Neural cell (in vitro differentiated cells): ENCODE measurements at regions not wholly inside any gene's neighbourhood (a gene's known extent, or its start where the extent isn't known, plus 50 kb on each side); places are given as distances from the start of the nearest gene placed in this dataset.

Experiments used
- H2AFZ ChIP-seq: fragments of 200-600, 300-800 bp; sonication (generic), shearing (Covaris generic); 2 replicates; pipeline ENCODE4 v1.6.0; 2014; ENCODE audit warnings: low read depth, mild to moderate bottlenecking, antibody characterized with exemption, low read length, moderate library complexity
- H3F3A ChIP-seq: fragments of 200-600 bp; shearing (Covaris generic); 2 replicates; pipeline ENCODE4 v1.6.1; 2016; ENCODE audit warnings: mild to moderate bottlenecking, moderate library complexity, mixed read lengths, antibody characterized with exemption, low read length; ENCODE audit not compliant: insufficient read depth, poor library complexity, severe bottlenecking
- H3K27ac ChIP-seq: fragments of 200-600, 300-800 bp; sonication (generic), shearing (Covaris generic); 2 replicates; pipeline ENCODE4 v1.5.1; 2014; ENCODE audit warnings: mild to moderate bottlenecking, low read length, moderate library complexity
- H3K27me3 ChIP-seq: fragments of 300-800, 200-600 bp; sonication (generic), shearing (Covaris generic); 2 replicates; pipeline ENCODE4 v1.6.0; 2014; ENCODE audit warnings: mild to moderate bottlenecking, low read depth, low read length, moderate library complexity; ENCODE audit not compliant: insufficient read depth
- H3K36me3 ChIP-seq: fragments of 300-800, 200-600 bp; sonication (generic), shearing (Covaris generic); 2 replicates; pipeline ENCODE4 v1.5.1; 2014; ENCODE audit warnings: mild to moderate bottlenecking, antibody characterized with exemption, low read length, moderate library complexity; ENCODE audit not compliant: insufficient read depth
- H3K4me2 ChIP-seq: fragments of 300-800, 200-600 bp; sonication (generic), shearing (Covaris generic); 2 replicates; pipeline ENCODE4 v1.6.0; 2014; ENCODE audit warnings: mild to moderate bottlenecking, low read length
- H3K4me3 ChIP-seq: fragments of 300-800, 200-600 bp; sonication (generic), shearing (Covaris generic); 2 replicates; pipeline ENCODE4 v1.5.1; 2014; ENCODE audit warnings: mild to moderate bottlenecking, low read length, moderate library complexity
- H3K79me2 ChIP-seq: fragments of 200-600 bp; shearing (Covaris generic); replicated peaks from 2 replicates; pipeline ENCODE4 v1.6.0; 2014; ENCODE audit warnings: mild to moderate bottlenecking, low read length, moderate library complexity; ENCODE audit not compliant: insufficient read depth
- H3K9ac ChIP-seq: fragments of 300-800, 200-600 bp; sonication (generic), shearing (Covaris generic); 2 replicates; pipeline ENCODE4 v1.6.1; 2016; ENCODE audit warnings: mild to moderate bottlenecking, low read length, mixed read lengths
- H3K9me2 ChIP-seq: fragments of 200-600 bp; shearing (Covaris generic); 2 replicates; pipeline ENCODE4 v1.6.1; 2016; ENCODE audit warnings: mild to moderate bottlenecking, low read length, mixed read lengths; ENCODE audit not compliant: insufficient read depth
- H3K9me3 ChIP-seq: fragments of 200-600, 300-800 bp; sonication (generic), shearing (Covaris generic); 2 replicates; pipeline ENCODE4 v1.6.1; 2016; ENCODE audit warnings: mild to moderate bottlenecking, mixed run types, low read length, moderate library complexity, mixed read lengths
- H4K20me1 ChIP-seq: fragments of 200-600 bp; shearing (Covaris generic); 2 replicates; pipeline ENCODE4 v1.6.1; 2016; ENCODE audit warnings: mild to moderate bottlenecking, mixed run types; ENCODE audit not compliant: insufficient read depth
- CTCF ChIP-seq: fragments of 450-650 bp; IDR thresholded peaks from 2 replicates; pipeline ENCODE4 v1.5.1; 2014; ENCODE audit warnings: antibody characterized with exemption, mild to moderate bottlenecking, moderate library complexity; ENCODE audit not compliant: poor library complexity, severe bottlenecking
- EP300 ChIP-seq: fragments of 450-650 bp; conservative IDR thresholded peaks from 2 replicates; pipeline ENCODE4 v1.6.1; 2014; ENCODE audit warnings: antibody characterized with exemption, mild to moderate bottlenecking, moderate library complexity; ENCODE audit not compliant: poor library complexity, severe bottlenecking
- EZH2 ChIP-seq: fragments of 200-600, 300-800 bp; shearing (Covaris generic), sonication (generic); IDR thresholded peaks from 2 replicates; pipeline ENCODE4 v1.6.1; 2014; ENCODE audit warnings: antibody characterized with exemption, low read length, borderline replicate concordance, mild to moderate bottlenecking; ENCODE audit not compliant: insufficient read depth, poor library complexity, severe bottlenecking
- MXI1 ChIP-seq: fragments of 450-650 bp; conservative IDR thresholded peaks from 2 replicates; pipeline ENCODE4 v1.6.1; 2014; ENCODE audit warnings: antibody characterized with exemption, mild to moderate bottlenecking; ENCODE audit not compliant: poor library complexity, severe bottlenecking
- POLR2AphosphoS5 ChIP-seq: IDR thresholded peaks from 2 replicates; pipeline ENCODE4 v1.6.1; 2012
- RAD21 ChIP-seq: fragments of 450-650 bp; conservative IDR thresholded peaks from 2 replicates; pipeline ENCODE4 v1.6.1; 2014; ENCODE audit warnings: antibody characterized with exemption, mild to moderate bottlenecking, moderate library complexity
- SMC3 ChIP-seq: fragments of 450-650 bp; conservative IDR thresholded peaks from 2 replicates; pipeline ENCODE4 v1.6.1; 2014; ENCODE audit warnings: antibody characterized with exemption, mild to moderate bottlenecking, moderate library complexity; ENCODE audit not compliant: poor library complexity
- TAF1 ChIP-seq: IDR thresholded peaks from 2 replicates; pipeline ENCODE4 v1.6.1; 2012; ENCODE audit warnings: low read depth
- TF ChIP-seq, protein P1 (sequence below): IDR thresholded peaks from 2 replicates; pipeline ENCODE4 v1.6.1; 2012; ENCODE audit warnings: borderline replicate concordance

GRCh38 chr3:56955492-56956111 is 104.9 kb upstream of the SPATA12 start:
- H3K9me2 ChIP-seq, result no peaks in the 10 kb centered on the region
- TF ChIP-seq SMC3, result no peak
- no peak for TF ChIP-seq EZH2
- no peak for TF ChIP-seq EP300
- no peak for TF ChIP-seq POLR2AphosphoS5
- no peak for TF ChIP-seq MXI1
- no peak for TF ChIP-seq RAD21
- no peak for TF ChIP-seq CTCF
- TF ChIP-seq, protein P1, sequence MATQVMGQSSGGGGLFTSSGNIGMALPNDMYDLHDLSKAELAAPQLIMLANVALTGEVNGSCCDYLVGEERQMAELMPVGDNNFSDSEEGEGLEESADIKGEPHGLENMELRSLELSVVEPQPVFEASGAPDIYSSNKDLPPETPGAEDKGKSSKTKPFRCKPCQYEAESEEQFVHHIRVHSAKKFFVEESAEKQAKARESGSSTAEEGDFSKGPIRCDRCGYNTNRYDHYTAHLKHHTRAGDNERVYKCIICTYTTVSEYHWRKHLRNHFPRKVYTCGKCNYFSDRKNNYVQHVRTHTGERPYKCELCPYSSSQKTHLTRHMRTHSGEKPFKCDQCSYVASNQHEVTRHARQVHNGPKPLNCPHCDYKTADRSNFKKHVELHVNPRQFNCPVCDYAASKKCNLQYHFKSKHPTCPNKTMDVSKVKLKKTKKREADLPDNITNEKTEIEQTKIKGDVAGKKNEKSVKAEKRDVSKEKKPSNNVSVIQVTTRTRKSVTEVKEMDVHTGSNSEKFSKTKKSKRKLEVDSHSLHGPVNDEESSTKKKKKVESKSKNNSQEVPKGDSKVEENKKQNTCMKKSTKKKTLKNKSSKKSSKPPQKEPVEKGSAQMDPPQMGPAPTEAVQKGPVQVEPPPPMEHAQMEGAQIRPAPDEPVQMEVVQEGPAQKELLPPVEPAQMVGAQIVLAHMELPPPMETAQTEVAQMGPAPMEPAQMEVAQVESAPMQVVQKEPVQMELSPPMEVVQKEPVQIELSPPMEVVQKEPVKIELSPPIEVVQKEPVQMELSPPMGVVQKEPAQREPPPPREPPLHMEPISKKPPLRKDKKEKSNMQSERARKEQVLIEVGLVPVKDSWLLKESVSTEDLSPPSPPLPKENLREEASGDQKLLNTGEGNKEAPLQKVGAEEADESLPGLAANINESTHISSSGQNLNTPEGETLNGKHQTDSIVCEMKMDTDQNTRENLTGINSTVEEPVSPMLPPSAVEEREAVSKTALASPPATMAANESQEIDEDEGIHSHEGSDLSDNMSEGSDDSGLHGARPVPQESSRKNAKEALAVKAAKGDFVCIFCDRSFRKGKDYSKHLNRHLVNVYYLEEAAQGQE, result no peak
- H3K27ac ChIP-seq, result no peak overlapping the region
- H4K20me1 ChIP-seq, result no peaks in the 10 kb centered on the region
- H3F3A ChIP-seq, result no peaks in the 10 kb centered on the region
- no peaks in the 10 kb centered on the region for H3K36me3 ChIP-seq
- no peaks in the 10 kb centered on the region for H3K27me3 ChIP-seq
- no peak overlapping the region for H3K4me2 ChIP-seq
- H3K9ac ChIP-seq, result no peak overlapping the region
- no peaks in the 10 kb centered on the region for H3K79me2 ChIP-seq
- no peak overlapping the region for H3K4me3 ChIP-seq
- H2AFZ ChIP-seq, result no peak overlapping the region
- no peaks in the 10 kb centered on the region for H3K9me3 ChIP-seq

GRCh38 chr3:56954125-56954524 is 106.3 kb upstream of the SPATA12 start:
- H3K9me2 ChIP-seq, result no peaks in the 10 kb centered on the region
- H3F3A ChIP-seq, result no peaks in the 10 kb centered on the region
- no peak overlapping the region for H3K4me3 ChIP-seq
- H3K27ac ChIP-seq, result no peak overlapping the region
- no peak overlapping the region for H3K4me2 ChIP-seq
- H3K9me3 ChIP-seq, result no peaks in the 10 kb centered on the region
- no peaks in the 10 kb centered on the region for H3K79me2 ChIP-seq
- H3K36me3 ChIP-seq, result no peaks in the 10 kb centered on the region
- H2AFZ ChIP-seq, result no peak overlapping the region
- H4K20me1 ChIP-seq, result no peaks in the 10 kb centered on the region
- TF ChIP-seq CTCF (no peak), POLR2AphosphoS5 (no peak), MXI1 (no peak), EZH2 (no peak), TAF1 (no peak), EP300 (no peak), SMC3 (no peak), RAD21 (no peak)
- TF ChIP-seq, protein P1, result no peak
- no peak overlapping the region for H3K9ac ChIP-seq
- H3K27me3 ChIP-seq, result no peaks in the 10 kb centered on the region
